Lung (tissue), 11 donors: ENCODE measurements at regions not wholly inside any gene's neighbourhood (a gene's known extent, or its start where the extent isn't known, plus 50 kb on each side); places are given as distances from the start of the nearest gene placed in this dataset.

Source experiments
- ATAC-seq: fragments of 200-7000 bp; cut with Tn5 transposase; one replicate; pipeline ENCODE4 v1.9.1; 2020; ENCODE audit warnings: moderate number of reproducible peaks; ENCODE audit not compliant: insufficient read depth, low FRiP score
- DNase-seq, 3 donors: peaks; one replicate each; pipeline ENCODE4 v3.0.0-alpha.2; 2013 to 2017
- H3K27ac ChIP-seq, 2 donors: one replicate each; pipeline ENCODE4 v1.5.1; 2013; ENCODE audit warnings: mild to moderate bottlenecking in 2 of 2, moderate library complexity in 2 of 2, control low read depth in 1 of 2, inconsistent platforms in 1 of 2, low read depth in 1 of 2, low read length in 1 of 2
- H3K27me3 ChIP-seq, 3 donors: one replicate each; pipeline ENCODE4 v1.5.1; 2013; ENCODE audit warnings: low read length in 2 of 3; ENCODE audit not compliant: control insufficient read depth in 3 of 3, insufficient read depth in 3 of 3
- H3K36me3 ChIP-seq, 4 donors: one replicate each; pipeline ENCODE4 v1.5.1; 2013; ENCODE audit warnings: low read length in 4 of 4, mild to moderate bottlenecking in 1 of 4, moderate library complexity in 1 of 4; ENCODE audit not compliant: control insufficient read depth in 4 of 4, insufficient read depth in 4 of 4
- H3K4me1 ChIP-seq, 5 donors: one replicate each; pipeline ENCODE4 v1.5.1; 2013; ENCODE audit warnings: low read length in 5 of 5, mild to moderate bottlenecking in 2 of 5, moderate library complexity in 1 of 5; ENCODE audit not compliant: control insufficient read depth in 5 of 5, insufficient read depth in 5 of 5
- H3K4me3 ChIP-seq: one replicate; pipeline ENCODE4 v1.5.1; 2013; ENCODE audit warnings: mild to moderate bottlenecking, control low read depth, moderate library complexity
- H3K9ac ChIP-seq, 2 donors: one replicate each; pipeline ENCODE4 v1.5.1; 2013; ENCODE audit warnings: low read length in 2 of 2, control low read depth in 1 of 2; ENCODE audit not compliant: insufficient read depth in 1 of 2
- H3K9me3 ChIP-seq, 4 donors: one replicate each; pipeline ENCODE4 v1.5.1; 2013; ENCODE audit warnings: low read length in 3 of 4, mild to moderate bottlenecking in 1 of 4, moderate library complexity in 1 of 4; ENCODE audit not compliant: control insufficient read depth in 4 of 4, insufficient read depth in 3 of 4
- WGBS, 2 donors: extraction: QIAGEN DNeasy Blood & Tissue Kit; methylation state at CpG; one replicate each; pipeline ENCODE4 v1.1.7; 2013; 5-methylcytosine and 5-hydroxymethylcytosine counted together
- TF ChIP-seq, protein P1 (sequence below): IDR thresholded peaks from 2 replicates; pipeline ENCODE4 v1.5.1; 2012; ENCODE audit warnings: mild to moderate bottlenecking; ENCODE audit errors: control extremely low read depth, extremely low read depth
- donor health status: control.
- donor health status: control.
- donor health status: Bipolar disorder and iron deficiency.
- donor health status: healthy.
- donor health status: DM: yes; HTN: yes; CAD: no.

DNA sequence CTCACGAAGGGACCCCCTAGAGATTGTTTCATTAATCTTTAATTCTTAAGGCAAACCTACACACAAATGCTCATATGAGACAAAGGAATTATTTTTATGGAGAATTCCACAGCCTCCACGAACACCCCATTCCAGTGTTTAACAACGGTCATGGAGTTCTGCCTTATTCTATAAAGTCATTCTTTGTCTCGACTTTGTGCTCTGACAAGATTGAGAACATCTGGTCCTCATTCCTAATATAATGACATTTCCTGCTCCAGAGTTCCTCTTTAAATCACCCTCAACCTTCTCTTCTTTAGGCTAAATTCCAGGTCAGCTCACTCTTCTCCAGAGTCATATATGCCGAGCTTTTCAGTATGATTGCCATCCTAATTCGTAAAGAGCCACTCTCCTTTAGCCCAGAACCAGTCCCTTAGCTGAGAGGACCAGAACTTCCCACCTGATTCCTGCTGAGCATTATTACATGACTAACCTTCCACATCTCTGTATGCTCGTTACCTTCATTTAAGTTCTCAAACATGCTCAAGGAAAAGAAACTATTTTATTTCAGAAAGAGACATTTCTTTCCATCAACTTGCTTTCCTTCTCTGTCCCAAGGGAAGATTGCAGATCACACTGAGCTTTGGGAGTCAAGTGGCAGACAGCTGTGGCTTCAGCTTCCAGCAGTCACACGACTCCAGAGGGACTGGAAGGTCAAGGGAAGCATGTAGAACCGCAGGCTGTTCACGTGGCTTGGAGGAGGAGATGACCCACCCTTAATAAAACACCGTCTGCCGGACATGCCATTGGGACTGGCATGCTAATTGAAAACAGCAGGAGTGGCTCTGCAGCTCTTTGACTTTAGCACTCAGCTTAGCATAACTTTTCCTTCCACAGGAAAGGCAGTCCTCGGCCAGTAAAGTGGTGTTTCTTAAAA is 467.1 kb upstream of the HSF2 start:
- 44 to 46% methylated on average over 13 of the region's 13 CpGs for WGBS, 2 donors
- ATAC-seq, result no peak

GRCh38 chr6:121934451-121934850 is 465.0 kb upstream of the HSF2 start:
- H3K36me3 ChIP-seq, result no peaks in the 10 kb centered on the region
- H3K27ac ChIP-seq, result no peak overlapping the region
- peaks cover 0 to 5% (median 0%) of the 10 kb centered on the region in 5 donors for H3K4me1 ChIP-seq
- H3K9me3 ChIP-seq, result peaks cover 0 to 4% (median 0%) of the 10 kb centered on the region in 4 donors
- ATAC-seq (no peak), DNase-seq (no peak)
- TF ChIP-seq, protein P1, sequence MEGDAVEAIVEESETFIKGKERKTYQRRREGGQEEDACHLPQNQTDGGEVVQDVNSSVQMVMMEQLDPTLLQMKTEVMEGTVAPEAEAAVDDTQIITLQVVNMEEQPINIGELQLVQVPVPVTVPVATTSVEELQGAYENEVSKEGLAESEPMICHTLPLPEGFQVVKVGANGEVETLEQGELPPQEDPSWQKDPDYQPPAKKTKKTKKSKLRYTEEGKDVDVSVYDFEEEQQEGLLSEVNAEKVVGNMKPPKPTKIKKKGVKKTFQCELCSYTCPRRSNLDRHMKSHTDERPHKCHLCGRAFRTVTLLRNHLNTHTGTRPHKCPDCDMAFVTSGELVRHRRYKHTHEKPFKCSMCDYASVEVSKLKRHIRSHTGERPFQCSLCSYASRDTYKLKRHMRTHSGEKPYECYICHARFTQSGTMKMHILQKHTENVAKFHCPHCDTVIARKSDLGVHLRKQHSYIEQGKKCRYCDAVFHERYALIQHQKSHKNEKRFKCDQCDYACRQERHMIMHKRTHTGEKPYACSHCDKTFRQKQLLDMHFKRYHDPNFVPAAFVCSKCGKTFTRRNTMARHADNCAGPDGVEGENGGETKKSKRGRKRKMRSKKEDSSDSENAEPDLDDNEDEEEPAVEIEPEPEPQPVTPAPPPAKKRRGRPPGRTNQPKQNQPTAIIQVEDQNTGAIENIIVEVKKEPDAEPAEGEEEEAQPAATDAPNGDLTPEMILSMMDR, result no peak
- 78 to 82% methylated on average over 2 of the region's 2 CpGs for WGBS, 2 donors
- no peak overlapping the region for H3K9ac ChIP-seq
- no peak overlapping the region for H3K4me3 ChIP-seq
- H3K27me3 ChIP-seq, result no peaks in the 10 kb centered on the region

More for the DNA sequence above, 467.1 kb upstream of the HSF2 start:
- peaks cover 0 to 5% (median 0%) of the 10 kb centered on the region in 5 donors for H3K4me1 ChIP-seq
- peak; percentile 14 to 50 (median 40) for DNase-seq
- H3K36me3 ChIP-seq, result no peaks in the 10 kb centered on the region
- H3K27me3 ChIP-seq, result no peaks in the 10 kb centered on the region
- H3K9ac ChIP-seq, result no peak overlapping the region
- no peak overlapping the region for H3K27ac ChIP-seq
- H3K9me3 ChIP-seq, result no peaks in the 10 kb centered on the region
- H3K4me3 ChIP-seq, result no peak overlapping the region
- TF ChIP-seq, protein P1, result no peak

GRCh38 chr6:121940728-121941127 is 458.7 kb upstream of the HSF2 start:
- Histone ChIP-seq H3K9ac (no peak overlapping the region), H3K27ac (no peak overlapping the region), H3K4me1 (no peaks in the 10 kb centered on the region), H3K9me3 (peaks cover 0 to 4% (median 0%) of the 10 kb centered on the region in 4 donors), H3K36me3 (no peaks in the 10 kb centered on the region), H3K4me3 (no peak overlapping the region), H3K27me3 (no peaks in the 10 kb centered on the region)
- ATAC-seq, result no peak
- TF ChIP-seq, protein P1, result no peak
- DNase-seq, result no peak
- WGBS, 2 donors, result 90% methylated on average over 2 of the region's 2 CpGs
